HCT116 (cell line): ENCODE measurements at regions not wholly inside any gene's neighbourhood (a gene's known extent, or its start where the extent isn't known, plus 50 kb on each side); places are given as distances from the start of the nearest gene placed in this dataset.

Source experiments
- ATAC-seq: fragments of 200-7000 bp; cut with Tn5 transposase; 2 replicates; pipeline ENCODE4 v1.9.1; 2020; ENCODE audit warnings: mild to moderate bottlenecking, moderate library complexity
- BruUV-seq: library from RNA; stranded (reverse); fragments of 400-500 nt; replicated peaks from 2 replicates; lab custom pipeline; 2021; lab: Mats Ljungman, UMichigan
- CTCF ChIA-PET: fragments of 300-600 bp; sonication (Branson Sonifier 250); formaldehyde crosslinking; loops from one replicate; lab custom pipeline; 2021; ENCODE audit warnings: antibody characterized with exemption; lab: Charles Lee
- POLR2A ChIA-PET: fragments of 300-600, 350-600 bp; sonication (Branson Sonifier 250); formaldehyde crosslinking; loops from one replicate; lab custom pipeline; 2021; ENCODE audit warnings: antibody characterized with exemption; lab: Charles Lee
- RAD21 ChIA-PET, 2 experiments: fragments of 300-600 bp; sonication (Branson Sonifier 250); formaldehyde crosslinking; loops; one replicate each; lab custom pipeline; 2023; ENCODE audit warnings: low total read pairs in 2 of 2; ENCODE audit not compliant: uncharacterized antibody in 2 of 2, unreplicated experiment in 2 of 2, low non-redundant PET in 1 of 2; lab: Charles Lee
- DNase-seq: peaks from one replicate; pipeline ENCODE4 v3.0.0-alpha.2; 2010; ENCODE audit warnings: low read depth, low spot score
- H2AFZ ChIP-seq: fragments of 200-600 bp; shearing (Covaris generic), sonication (generic); 2 replicates; pipeline ENCODE4 v1.6.1; 2017; ENCODE audit warnings: low read depth, mixed run types, mixed read lengths, antibody characterized with exemption, low read length; ENCODE audit not compliant: poor library complexity, severe bottlenecking
- H3K27ac ChIP-seq: 2 replicates; pipeline ENCODE4 v1.5.1; 2012; ENCODE audit warnings: low read depth, low read length
- H3K27me3 ChIP-seq: fragments of 200-600 bp; sonication (generic); 2 replicates; pipeline ENCODE4 v1.6.1; 2016; ENCODE audit warnings: mixed run types, low read length, mixed read lengths; ENCODE audit not compliant: insufficient read depth
- H3K36me3 ChIP-seq, 2 experiments: fragments of 200-500 bp in 1 of 2; fragments of 200-600 bp in 1 of 2; sonication (Bioruptor generic) in 1 of 2; sonication (generic) in 1 of 2; 2 replicates each; pipeline versions ENCODE4 v1.5.1 to v1.6.1; 2014 to 2016; ENCODE audit warnings: low read length in 2 of 2, inconsistent platforms in 1 of 2, mixed read lengths in 1 of 2, mixed run types in 1 of 2; ENCODE audit not compliant: insufficient read depth in 2 of 2, control insufficient read depth in 1 of 2
- H3K4me1 ChIP-seq, 2 experiments: fragments of 200-600 bp in 1 of 2; sonication (generic) in 1 of 2; 2 replicates each; pipeline versions ENCODE4 v1.5.1 to v1.6.1; 2012 to 2017; ENCODE audit warnings: low read length in 2 of 2, inconsistent platforms in 1 of 2, mild to moderate bottlenecking in 1 of 2, mixed read lengths in 1 of 2, mixed run types in 1 of 2, moderate library complexity in 1 of 2; ENCODE audit not compliant: insufficient read depth in 2 of 2, control insufficient read depth in 1 of 2
- H3K4me2 ChIP-seq: fragments of 200-600 bp; sonication (generic); 2 replicates; pipeline ENCODE4 v1.6.1; 2017; ENCODE audit warnings: mixed run types, low read length, mixed read lengths
- H3K4me3 ChIP-seq, 2 experiments: fragments of 200-600 bp in 1 of 2; sonication (generic) in 1 of 2; replicated peaks in 1 of 2; 2 replicates each; pipeline ENCODE4 v1.5.1; 2011 to 2016; ENCODE audit warnings: low read length in 2 of 2, control low read depth in 1 of 2, low read depth in 1 of 2, mild to moderate bottlenecking in 1 of 2, mixed read lengths in 1 of 2, mixed run types in 1 of 2
- H3K79me2 ChIP-seq: fragments of 200-600 bp; sonication (generic); 2 replicates; pipeline ENCODE4 v1.6.1; 2017; ENCODE audit warnings: mild to moderate bottlenecking, mixed run types, low read length, moderate library complexity, mixed read lengths; ENCODE audit not compliant: insufficient read depth
- H3K9ac ChIP-seq: fragments of 200-600 bp; sonication (generic); 2 replicates; pipeline ENCODE4 v1.6.1; 2016; ENCODE audit warnings: low read length, mixed read lengths
- H3K9me2 ChIP-seq: fragments of 200-600 bp; sonication (generic), shearing (Covaris generic); 2 replicates; pipeline ENCODE4 v1.6.1; 2017; ENCODE audit warnings: mixed run types, mild to moderate bottlenecking, moderate library complexity; ENCODE audit not compliant: insufficient read depth
- H3K9me3 ChIP-seq, 2 experiments: fragments of 200-500 bp in 1 of 2; fragments of 200-600 bp in 1 of 2; sonication (Bioruptor generic) in 1 of 2; sonication (generic) in 1 of 2; 2 replicates each; pipeline ENCODE4 v1.6.1; 2014 to 2017; ENCODE audit warnings: low read length in 2 of 2, mixed read lengths in 2 of 2, inconsistent platforms in 1 of 2, low read depth in 1 of 2, mild to moderate bottlenecking in 1 of 2, mixed run types in 1 of 2, moderate library complexity in 1 of 2; ENCODE audit not compliant: control insufficient read depth in 1 of 2, insufficient read depth in 1 of 2
- H4K20me1 ChIP-seq: fragments of 200-600 bp; sonication (generic), shearing (Covaris generic); 2 replicates; pipeline ENCODE4 v1.6.1; 2017; ENCODE audit warnings: mixed run types, mild to moderate bottlenecking, moderate library complexity; ENCODE audit not compliant: insufficient read depth
- CBX3 ChIP-seq: IDR thresholded peaks from 2 replicates; pipeline ENCODE4 v1.6.1; 2012; ENCODE audit warnings: low read depth
- EGR1 ChIP-seq: IDR thresholded peaks from 2 replicates; pipeline ENCODE4 v1.6.1; 2012; ENCODE audit warnings: low read depth
- ELF1 ChIP-seq: IDR thresholded peaks from 2 replicates; pipeline ENCODE4 v1.6.1; 2012; ENCODE audit warnings: low read depth, borderline replicate concordance
- EZH2 ChIP-seq: fragments of 200-600 bp; sonication (generic); IDR thresholded peaks from 2 replicates; pipeline ENCODE4 v1.6.1; 2017; ENCODE audit warnings: antibody characterized with exemption, mixed run types
- EZH2phosphoT487 ChIP-seq: fragments of 200-600 bp; IDR thresholded peaks from 2 replicates; pipeline ENCODE4 v1.6.1; 2018; ENCODE audit warnings: antibody characterized with exemption, borderline replicate concordance
- FOSL1 ChIP-seq: IDR thresholded peaks from 2 replicates; pipeline ENCODE4 v1.6.1; 2012; ENCODE audit warnings: low read depth
- JUND ChIP-seq: IDR thresholded peaks from 2 replicates; pipeline ENCODE4 v1.6.1; 2012
- POLR2A ChIP-seq: IDR thresholded peaks from 2 replicates; pipeline ENCODE4 v1.7.0; 2011; ENCODE audit warnings: borderline replicate concordance; ENCODE audit not compliant: insufficient read depth, insufficient read length; ENCODE audit errors: extremely low read depth
- POLR2AphosphoS5 ChIP-seq: IDR thresholded peaks from 2 replicates; pipeline ENCODE4 v1.6.1; 2011; ENCODE audit warnings: mild to moderate bottlenecking, low read depth, low read length, moderate library complexity
- RAD21 ChIP-seq: IDR thresholded peaks from 2 replicates; pipeline ENCODE4 v1.6.1; 2012; ENCODE audit warnings: low read depth, mild to moderate bottlenecking
- SIN3A ChIP-seq: IDR thresholded peaks from 2 replicates; pipeline ENCODE4 v1.6.1; 2012; ENCODE audit warnings: low read depth
- SP1 ChIP-seq: IDR thresholded peaks from 2 replicates; pipeline ENCODE4 v1.6.1; 2012; ENCODE audit warnings: low read depth
- SRF ChIP-seq: IDR thresholded peaks from 2 replicates; pipeline ENCODE4 v1.6.1; 2012; ENCODE audit warnings: low read depth
- TCF7L2 ChIP-seq: IDR thresholded peaks from 2 replicates; pipeline ENCODE4 v1.7.0; 2011; ENCODE audit warnings: borderline replicate concordance, inconsistent platforms; ENCODE audit not compliant: insufficient read depth, insufficient read length; ENCODE audit errors: extremely low read depth
- YY1 ChIP-seq: IDR thresholded peaks from 2 replicates; pipeline ENCODE4 v1.6.1; 2011; ENCODE audit warnings: low read length, low read depth, moderate library complexity, mild to moderate bottlenecking; ENCODE audit not compliant: insufficient replicate concordance; ENCODE audit errors: extremely low read depth
- ZBTB33 ChIP-seq: IDR thresholded peaks from 2 replicates; pipeline ENCODE4 v1.6.1; 2011; ENCODE audit warnings: mild to moderate bottlenecking, low read length, moderate library complexity; ENCODE audit not compliant: insufficient replicate concordance; ENCODE audit errors: extremely low read depth
- ZFX ChIP-seq: fragments of 450-650 bp; IDR thresholded peaks from 2 replicates; pipeline ENCODE4 v1.6.1; 2017
- ZNF274 ChIP-seq: fragments of 200-500 bp; sonication (Bioruptor generic); IDR thresholded peaks from 2 replicates; pipeline ENCODE4 v1.6.1; 2014; ENCODE audit warnings: mild to moderate bottlenecking, low read depth, low read length, inconsistent platforms
- intact Hi-C: fragments of 100-400 bp; cut with micrococcal nuclease; formaldehyde crosslinking; loops from 2 replicates; pipeline ENCODE4 v1.10.0; 2022
- TF ChIP-seq, protein P1 (sequence below): IDR thresholded peaks from 2 replicates; pipeline ENCODE4 v1.6.1; 2012
- TF ChIP-seq, protein P2 (sequence below): IDR thresholded peaks from 2 replicates; pipeline ENCODE4 v1.6.1; 2012

- Histone ChIP-seq H3K9me2 (no peaks in the 10 kb centered on the region), H4K20me1 (no peaks in the 10 kb centered on the region), H3K9me3 (no peaks in the 10 kb centered on the region), H3K4me2 (no peak overlapping the region), H3K27ac (no peak overlapping the region), H2AFZ (no peak overlapping the region), H3K4me3 (no peak overlapping the region), H3K27me3 (no peaks in the 10 kb centered on the region), H3K79me2 (no peaks in the 10 kb centered on the region), H3K36me3 (no peaks in the 10 kb centered on the region), H3K4me1 (no peaks in the 10 kb centered on the region), H3K9ac (no peak overlapping the region)
- ChIA-PET POLR2A (no interaction called here), CTCF (no interaction called here), RAD21 (no interaction called here)
- intact Hi-C loops: no loop called here
- no TSS peak for BruUV-seq
- no peak for DNase-seq
- no peak for TF ChIP-seq TCF7L2
- no peak for TF ChIP-seq FOSL1
- TF ChIP-seq POLR2A: no peak
- no peak for TF ChIP-seq ZNF274
- TF ChIP-seq, protein P1, sequence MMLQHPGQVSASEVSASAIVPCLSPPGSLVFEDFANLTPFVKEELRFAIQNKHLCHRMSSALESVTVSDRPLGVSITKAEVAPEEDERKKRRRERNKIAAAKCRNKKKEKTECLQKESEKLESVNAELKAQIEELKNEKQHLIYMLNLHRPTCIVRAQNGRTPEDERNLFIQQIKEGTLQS: no peak
- no peak for ATAC-seq
These were observed 231.0 kb upstream of the ATP2B1 start for GRCh38 chr12:89939522-89940215.

DNA sequence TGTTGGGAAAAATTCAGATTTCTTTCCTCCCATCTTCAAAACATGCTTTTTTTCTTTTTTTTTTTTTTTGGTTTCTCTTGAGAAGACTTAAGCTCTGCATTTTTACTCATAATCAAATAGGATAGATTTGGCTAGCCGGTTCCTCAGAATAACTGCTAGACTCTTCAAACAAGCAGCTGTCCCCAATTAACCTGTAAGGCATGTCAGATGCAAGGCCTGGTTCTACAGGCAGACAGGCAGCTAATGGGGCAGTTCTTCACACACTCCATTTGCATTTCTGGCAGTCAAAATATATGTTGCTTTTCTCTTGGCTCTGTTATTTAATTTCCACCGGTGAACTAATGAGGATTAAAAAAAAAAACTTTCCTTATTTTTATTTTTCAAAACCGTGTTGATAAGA is 228.0 kb upstream of the ATP2B1 start:
- ChIA-PET POLR2A (no interaction called here), CTCF (no interaction called here), RAD21 (no interaction called here)
- no peaks in the 10 kb centered on the region for H3K36me3 ChIP-seq
- H3K79me2 ChIP-seq: no peaks in the 10 kb centered on the region
- ATAC-seq: no peak
- H3K9me3 ChIP-seq: no peaks in the 10 kb centered on the region
- BruUV-seq: no TSS peak
- no peaks in the 10 kb centered on the region for H3K27me3 ChIP-seq
- no peak overlapping the region for H3K27ac ChIP-seq
- no peak overlapping the region for H3K4me2 ChIP-seq
- no peaks in the 10 kb centered on the region for H4K20me1 ChIP-seq
- H3K9me2 ChIP-seq: no peaks in the 10 kb centered on the region
- no peak overlapping the region for H3K9ac ChIP-seq
- no peak for DNase-seq
- intact Hi-C loops: no loop called here
- no peaks in the 10 kb centered on the region for H3K4me1 ChIP-seq
- no peak overlapping the region for H2AFZ ChIP-seq
- H3K4me3 ChIP-seq: no peak overlapping the region
- no peak for TF ChIP-seq EZH2phosphoT487
- TF ChIP-seq ZFX: no peak
- no peak for TF ChIP-seq SIN3A
- TF ChIP-seq POLR2A: no peak
- no peak for TF ChIP-seq JUND
- no peak for TF ChIP-seq ELF1
- no peak for TF ChIP-seq CBX3
- no peak for TF ChIP-seq EZH2
- TF ChIP-seq RAD21: no peak
- no peak for TF ChIP-seq SRF
- TF ChIP-seq EGR1: no peak
- no peak for TF ChIP-seq POLR2AphosphoS5
- no peak for TF ChIP-seq SP1
- TF ChIP-seq YY1: no peak
- TF ChIP-seq, protein P2, sequence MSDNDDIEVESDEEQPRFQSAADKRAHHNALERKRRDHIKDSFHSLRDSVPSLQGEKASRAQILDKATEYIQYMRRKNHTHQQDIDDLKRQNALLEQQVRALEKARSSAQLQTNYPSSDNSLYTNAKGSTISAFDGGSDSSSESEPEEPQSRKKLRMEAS: no peak
- TF ChIP-seq ZBTB33: no peak
- no peak for TF ChIP-seq ZNF274
